Smooth muscle cell (in vitro differentiated cells): ENCODE measurements at regions not wholly inside any gene's neighbourhood (a gene's known extent, or its start where the extent isn't known, plus 50 kb on each side); places are given as distances from the start of the nearest gene placed in this dataset.

ENCODE experiments used
- DNase-seq: peaks from one replicate; lab custom pipeline; 2025; ENCODE audit not compliant: unreplicated experiment; lab: John Stamatoyannopoulos, UW
- H2AFZ ChIP-seq: fragments of 200-600 bp; sonication (generic); 2 replicates; pipeline ENCODE4 v1.6.0; 2016; ENCODE audit warnings: antibody characterized with exemption, low read depth, mild to moderate bottlenecking
- H3F3A ChIP-seq: fragments of 200-600 bp; sonication (generic); 2 replicates; pipeline ENCODE4 v1.6.0; 2017; ENCODE audit warnings: antibody characterized with exemption, low read depth
- H3K27ac ChIP-seq: fragments of 200-600 bp; sonication (generic); 2 replicates; pipeline ENCODE4 v1.5.1; 2016; ENCODE audit warnings: low read depth, mild to moderate bottlenecking
- H3K27me3 ChIP-seq: fragments of 200-600 bp; sonication (generic); 2 replicates; pipeline ENCODE4 v1.6.1; 2016; ENCODE audit warnings: low read depth, mild to moderate bottlenecking
- H3K36me3 ChIP-seq: fragments of 200-600 bp; sonication (generic); 2 replicates; pipeline ENCODE4 v1.5.1; 2016; ENCODE audit warnings: low read depth
- H3K4me1 ChIP-seq: fragments of 200-600 bp; sonication (generic); 2 replicates; pipeline ENCODE4 v1.5.1; 2016; ENCODE audit warnings: low read depth
- H3K4me2 ChIP-seq: fragments of 200-600 bp; sonication (generic); 2 replicates; pipeline ENCODE4 v1.6.0; 2016; ENCODE audit warnings: mild to moderate bottlenecking
- H3K4me3 ChIP-seq: fragments of 200-600 bp; sonication (generic); 2 replicates; pipeline ENCODE4 v1.5.1; 2016; ENCODE audit warnings: mild to moderate bottlenecking
- H3K79me2 ChIP-seq: fragments of 200-600 bp; sonication (generic); 2 replicates; pipeline ENCODE4 v1.6.0; 2016; ENCODE audit warnings: low read depth, mild to moderate bottlenecking
- H3K9ac ChIP-seq: fragments of 200-600 bp; sonication (generic); 2 replicates; pipeline ENCODE4 v1.6.0; 2016; ENCODE audit warnings: low read depth
- H3K9me3 ChIP-seq: fragments of 200-600 bp; sonication (generic); replicated peaks from 2 replicates; pipeline ENCODE4 v1.5.1; 2016; ENCODE audit warnings: low read depth
- H4K20me1 ChIP-seq: fragments of 200-600 bp; sonication (generic); 2 replicates; pipeline ENCODE4 v1.6.0; 2016; ENCODE audit warnings: low read depth
- CTCF ChIP-seq: fragments of 200-600 bp; sonication (generic); IDR thresholded peaks from 2 replicates; pipeline ENCODE4 v1.5.1; 2017; ENCODE audit warnings: borderline replicate concordance, mild to moderate bottlenecking, antibody characterized with exemption; ENCODE audit not compliant: insufficient read depth, poor library complexity, severe bottlenecking
- WGBS: methylation state at CpG from one replicate; pipeline ENCODE4 v1.1.7; 2016; ENCODE audit warnings: low lambda C conversion rate; 5-methylcytosine and 5-hydroxymethylcytosine counted together

GRCh38 chr2:181371782-181372645 is 85.2 kb upstream of the ITGA4 start:
- DNase-seq = no peak
- Histone ChIP-seq H3K9ac (no peak overlapping the region), H3F3A (peaks cover 4% of the 10 kb centered on the region), H3K9me3 (no peaks in the 10 kb centered on the region), H3K79me2 (no peaks in the 10 kb centered on the region), H3K4me2 (peak overlapping the region; percentile 49), H2AFZ (peak overlapping the region; percentile 30), H3K4me3 (no peak overlapping the region), H4K20me1 (no peaks in the 10 kb centered on the region), H3K27ac (peak overlapping the region; percentile 22), H3K27me3 (no peaks in the 10 kb centered on the region), H3K36me3 (no peaks in the 10 kb centered on the region), H3K4me1 (no peaks in the 10 kb centered on the region)
- no peak for TF ChIP-seq CTCF
- 29% methylated on average over 2 of the region's 2 CpGs for WGBS

- no peak overlapping the region for H3K4me3 ChIP-seq
- no peak overlapping the region for H3K27ac ChIP-seq
- H3K9ac ChIP-seq = no peak overlapping the region
- no peaks in the 10 kb centered on the region for H3K4me1 ChIP-seq
- peaks cover 4% of the 10 kb centered on the region for H3F3A ChIP-seq
- H2AFZ ChIP-seq = peak overlapping the region; percentile 30
- no peaks in the 10 kb centered on the region for H3K79me2 ChIP-seq
- peak overlapping the region; percentile 49 for H3K4me2 ChIP-seq
- H3K9me3 ChIP-seq = no peaks in the 10 kb centered on the region
- no peaks in the 10 kb centered on the region for H4K20me1 ChIP-seq
- no peaks in the 10 kb centered on the region for H3K36me3 ChIP-seq
- no peak for TF ChIP-seq CTCF
- DNase-seq = no peak
- no peaks in the 10 kb centered on the region for H3K27me3 ChIP-seq
- WGBS = 54% methylated on average over 3 of the region's 3 CpGs
These were observed 84.5 kb upstream of the ITGA4 start for GRCh38 chr2:181372646-181373040.

- Histone ChIP-seq H3F3A (peaks cover 4% of the 10 kb centered on the region), H3K36me3 (no peaks in the 10 kb centered on the region), H3K27me3 (no peaks in the 10 kb centered on the region), H3K9ac (no peak overlapping the region), H3K27ac (no peak overlapping the region), H3K4me1 (no peaks in the 10 kb centered on the region), H3K9me3 (no peaks in the 10 kb centered on the region), H2AFZ (no peak overlapping the region), H3K4me2 (no peak overlapping the region), H3K4me3 (no peak overlapping the region), H3K79me2 (no peaks in the 10 kb centered on the region), H4K20me1 (no peaks in the 10 kb centered on the region)
- 55% methylated on average over 8 of the region's 8 CpGs for WGBS
- TF ChIP-seq CTCF = no peak
- DNase-seq = no peak
These were observed 82.2 kb upstream of the ITGA4 start for GRCh38 chr2:181374781-181375675.
